ENCODE measurements at regions not wholly inside any gene's neighbourhood (a gene's known extent, or its start where the extent isn't known, plus 50 kb on each side); places are given as distances from the start of the nearest gene placed in this dataset.
"Not testable (repeated sequence)": the region's sequence is repeated elsewhere in the genome, so short reads cannot be mapped to it uniquely, and the experiment has no call there.

DNA sequence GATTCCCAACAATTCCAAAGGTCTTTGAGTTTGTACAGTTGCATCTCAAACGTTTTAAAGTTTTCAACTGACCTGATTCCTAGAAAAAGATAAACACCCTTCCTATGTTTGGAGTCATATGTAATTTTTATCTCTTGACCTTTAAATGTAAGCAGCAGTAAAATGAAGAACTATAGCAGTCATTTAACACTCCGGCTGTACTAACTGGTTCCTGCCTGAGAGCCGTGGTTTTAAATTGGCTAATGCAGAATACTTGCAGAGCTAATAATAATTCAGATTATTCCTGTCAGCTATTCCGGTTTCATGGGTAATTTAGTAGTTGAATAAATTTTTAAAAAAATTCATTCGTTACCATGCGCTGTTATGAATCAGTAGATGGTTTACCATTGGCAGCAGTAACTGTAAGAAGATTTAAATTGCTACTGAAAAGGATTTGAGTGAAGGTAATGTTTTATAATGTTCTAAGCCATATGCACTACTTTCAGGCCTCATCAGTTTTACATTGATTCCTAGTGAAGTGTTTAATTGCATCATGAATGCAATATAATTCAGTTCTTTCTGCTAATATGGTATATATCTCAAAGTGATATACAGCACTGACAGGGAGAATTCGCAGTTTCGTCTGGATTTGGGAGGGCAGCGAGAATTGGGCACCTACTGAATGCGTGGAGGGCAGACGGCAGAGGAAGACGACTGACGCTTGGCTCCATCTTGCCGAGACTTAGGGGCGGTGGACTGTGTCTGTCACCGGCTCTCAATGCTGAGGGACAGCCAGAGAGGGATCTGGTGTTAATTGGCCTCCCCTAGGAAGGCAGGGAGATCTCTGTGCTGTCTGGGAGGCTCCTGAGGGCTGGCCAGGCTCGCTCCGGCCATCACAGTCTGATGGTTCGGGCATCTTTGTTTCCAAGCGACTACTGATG, 217.7 kb downstream of the PHETA1 start:
- intact Hi-C loops (cut with DNase I): loop anchor here (10.0 kb wide), 1 partner anchor 144 kb away; no protein-coding TSS in a partner anchor

DNA sequence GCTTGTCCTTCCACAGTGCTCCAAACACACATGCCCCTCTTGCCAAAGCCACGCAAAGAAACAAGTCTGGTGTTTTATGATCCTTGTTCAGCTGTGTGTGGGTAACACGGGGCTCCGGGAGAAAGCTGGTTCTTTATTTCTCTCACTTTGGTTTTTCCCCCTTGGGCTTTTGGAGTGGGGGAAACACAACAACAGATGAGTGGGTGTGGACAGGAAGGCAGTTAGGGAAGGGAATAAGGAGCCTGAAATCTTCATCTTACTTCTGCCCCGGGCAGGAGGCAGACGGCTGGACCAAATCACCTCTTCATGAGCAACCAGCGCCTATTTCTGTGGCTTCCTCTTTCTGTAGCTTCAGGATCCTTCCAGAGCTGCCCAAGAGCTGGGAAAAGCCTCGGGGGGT, 218.5 kb downstream of the PHETA1 start:
- DNase-seq: no peak
- intact Hi-C loops (cut with DNase I): loop anchor here (10.0 kb wide), 1 partner anchor 144 kb away; no protein-coding TSS in a partner anchor

More for the DNA sequence above, 217.7 kb downstream of the PHETA1 start:
- no peak for DNase-seq

DNA sequence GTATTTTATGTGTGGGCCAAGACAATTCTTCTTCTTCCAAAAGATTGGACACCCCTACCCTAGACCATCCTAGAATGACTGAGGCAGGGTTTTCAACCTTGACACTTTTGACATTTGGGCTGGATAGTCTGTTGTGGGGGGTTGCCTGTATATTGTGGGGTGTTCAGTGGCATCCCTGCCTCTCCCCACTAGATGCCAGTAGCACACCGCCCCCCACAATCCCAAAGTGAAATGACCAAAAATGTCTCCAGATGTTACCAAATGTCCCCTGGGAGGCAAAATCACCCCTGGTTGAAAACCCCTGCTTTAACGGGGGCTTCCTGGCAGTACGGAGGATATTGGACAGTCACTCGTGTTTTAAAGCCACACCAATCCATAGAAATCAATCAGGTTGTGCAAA, 219.6 kb downstream of the PHETA1 start:
- peak in 8 of 42 donors; percentile 6 to 44 (median 22) for DNase-seq
- intact Hi-C loops (cut with DNase I): no loop called here

DNA sequence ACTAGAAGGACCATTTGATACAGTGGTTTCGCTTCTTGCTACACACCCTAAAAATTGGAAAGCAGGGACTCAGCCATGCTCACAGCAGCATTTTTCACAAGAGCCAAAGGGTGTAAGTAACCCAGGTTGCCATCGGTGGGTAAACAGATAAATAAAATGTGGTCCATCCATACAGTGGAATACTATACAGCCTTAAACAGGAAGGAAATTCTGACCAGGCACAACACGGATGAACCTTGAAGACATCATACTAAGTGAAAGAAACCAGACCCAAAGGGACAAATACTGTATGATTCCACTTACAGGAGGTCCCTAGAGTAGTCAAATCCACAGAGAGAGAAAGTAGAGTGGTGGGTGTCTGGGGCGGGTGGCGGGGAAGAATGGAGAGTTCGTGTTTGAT, 220.9 kb downstream of the PHETA1 start:
- intact Hi-C loops (cut with DNase I): no loop called here
- DNase-seq: no peak

DNA sequence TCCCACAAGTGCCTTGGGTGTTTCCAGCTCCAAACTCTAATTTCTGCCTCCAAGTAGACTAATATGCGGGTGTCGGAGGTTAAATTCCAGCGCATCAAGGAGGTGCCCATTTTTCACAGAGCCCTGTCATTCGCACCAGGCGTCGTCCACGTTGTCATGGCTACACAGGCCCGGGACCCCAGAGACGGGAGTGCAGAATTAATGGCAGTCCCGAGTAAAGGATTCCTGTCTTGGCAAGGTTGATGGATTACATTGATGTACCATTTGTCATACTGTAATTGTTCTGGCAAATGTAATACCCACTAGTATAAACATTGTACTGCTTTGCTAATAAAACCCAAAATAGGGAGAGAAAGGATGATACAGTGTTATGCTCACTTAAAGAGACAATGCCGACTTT, 222.9 kb upstream of the MYL2 start:
- intact Hi-C loops (cut with DNase I): no loop called here
- no peak for DNase-seq

DNA sequence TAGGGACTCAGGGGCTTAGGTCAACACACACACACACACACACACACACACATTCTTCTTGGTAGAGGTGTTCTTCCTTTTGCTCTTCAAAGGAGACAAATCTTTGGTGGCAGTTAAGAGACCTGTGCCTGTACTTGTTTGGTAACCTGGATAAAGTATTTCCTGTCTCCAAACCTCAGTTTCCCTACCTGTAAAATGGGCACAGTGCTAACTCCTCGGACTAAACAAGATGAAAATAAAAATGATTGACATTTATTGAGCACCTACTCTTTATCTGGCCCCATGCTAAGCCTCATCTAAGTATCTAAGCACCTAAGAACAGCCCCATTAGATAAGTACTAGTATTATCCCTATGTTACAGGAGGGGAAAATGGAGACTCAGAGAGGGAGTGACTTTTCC, 220.8 kb upstream of the MYL2 start:
- DNase-seq: no peak

DNA sequence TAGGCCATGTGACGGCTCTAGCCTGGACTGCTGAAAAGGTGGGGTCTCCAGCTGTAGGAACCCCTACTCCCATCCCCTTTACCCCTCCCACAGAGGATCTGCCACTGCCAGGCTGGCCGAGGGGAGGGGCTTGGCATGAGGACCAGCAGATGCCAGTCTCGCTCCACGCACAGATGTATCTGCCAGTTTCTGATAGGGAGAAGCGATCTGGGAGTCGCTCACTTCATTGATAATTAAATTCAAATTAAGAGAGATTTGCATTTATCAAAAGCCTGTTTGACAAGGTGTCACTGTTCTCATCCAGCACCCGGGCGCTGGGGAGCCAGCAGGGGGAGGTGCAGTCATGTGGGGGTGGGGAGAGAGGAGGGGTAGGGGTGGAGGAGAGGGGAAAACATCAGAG, 217.6 kb upstream of the MYL2 start:
- peak in 1 of 42 donors; percentile 14 for DNase-seq
- intact Hi-C loops (cut with DNase I): no loop called here

More for the DNA sequence above, 220.8 kb upstream of the MYL2 start:
- intact Hi-C loops (cut with DNase I): no loop called here

DNA sequence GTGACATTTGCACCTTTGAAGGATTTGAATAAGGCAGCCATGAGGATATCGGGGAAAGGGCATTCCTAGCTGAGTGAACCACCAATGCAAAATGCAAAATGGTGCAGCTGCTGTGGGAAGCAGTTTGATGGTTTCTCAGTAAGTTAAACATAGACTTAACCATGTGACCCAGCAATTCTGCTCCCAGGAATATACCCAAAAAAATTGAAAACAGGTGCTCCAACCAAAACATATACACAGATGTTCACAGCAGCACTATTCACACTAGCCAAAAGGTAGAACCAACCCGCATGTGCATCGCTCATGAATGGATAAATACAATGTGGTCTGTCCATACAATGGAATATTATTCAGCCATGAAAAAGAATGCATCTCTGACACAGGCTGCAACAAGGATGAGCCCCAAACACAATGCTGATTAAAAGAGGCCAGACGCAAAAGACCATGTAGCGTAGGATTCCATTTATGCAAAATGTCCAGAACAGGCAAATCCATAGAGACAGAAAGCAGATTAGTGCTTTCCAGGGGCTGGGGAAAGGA, 215.0 kb upstream of the MYL2 start:
- no peak for DNase-seq
- intact Hi-C loops (cut with DNase I): no loop called here

DNA sequence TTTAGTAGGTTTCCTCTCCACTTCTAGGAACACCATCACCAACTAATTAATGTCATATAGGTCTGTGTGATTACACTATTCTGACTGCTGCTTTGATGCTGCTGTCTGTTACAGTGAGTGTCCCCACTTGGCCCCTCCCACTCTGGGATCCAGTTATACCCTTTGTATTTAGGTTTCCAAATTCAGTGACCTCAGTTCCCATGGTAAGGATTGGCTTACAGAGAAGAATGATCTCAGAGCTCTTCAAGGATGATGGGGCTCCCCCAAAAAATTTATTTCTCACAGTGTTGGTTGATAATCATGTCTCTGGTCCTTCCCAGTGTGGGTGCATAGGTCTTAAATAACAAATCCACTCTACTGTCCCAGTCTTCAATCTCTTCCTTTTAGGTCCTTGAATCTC, 210.0 kb upstream of the MYL2 start:
- no peak for DNase-seq
- intact Hi-C loops (cut with DNase I): no loop called here

DNA sequence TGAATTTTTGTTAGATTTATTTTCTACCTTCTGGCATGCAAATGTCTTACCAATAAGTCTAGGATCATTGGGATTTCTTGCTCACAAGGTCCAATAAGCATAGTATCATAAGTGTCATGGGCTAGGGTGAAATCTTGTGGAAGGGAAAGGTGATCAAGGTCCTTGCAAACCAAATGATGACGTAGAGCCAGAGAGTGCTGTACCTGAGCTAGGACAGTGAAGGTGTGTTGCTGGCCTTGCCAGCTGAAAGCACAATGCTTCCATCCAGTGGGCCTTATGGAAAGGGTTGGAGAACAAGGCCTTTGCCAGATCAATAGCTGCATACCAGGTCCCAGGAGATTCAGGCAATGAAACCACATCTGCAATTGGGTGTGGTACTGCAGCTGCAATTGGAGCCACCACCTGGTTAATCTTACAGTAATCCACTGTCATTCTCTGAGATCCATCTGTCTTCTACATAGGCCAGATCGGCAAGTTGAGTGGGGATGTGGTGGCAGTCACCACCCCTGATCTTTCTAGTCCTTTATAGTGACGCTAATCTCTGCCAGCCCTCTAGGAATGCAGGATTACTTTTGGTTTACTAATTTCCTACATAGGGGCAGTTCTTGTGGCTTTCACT, 208.9 kb upstream of the MYL2 start:
- no peak for DNase-seq
- intact Hi-C loops (cut with DNase I): no loop called here

DNA sequence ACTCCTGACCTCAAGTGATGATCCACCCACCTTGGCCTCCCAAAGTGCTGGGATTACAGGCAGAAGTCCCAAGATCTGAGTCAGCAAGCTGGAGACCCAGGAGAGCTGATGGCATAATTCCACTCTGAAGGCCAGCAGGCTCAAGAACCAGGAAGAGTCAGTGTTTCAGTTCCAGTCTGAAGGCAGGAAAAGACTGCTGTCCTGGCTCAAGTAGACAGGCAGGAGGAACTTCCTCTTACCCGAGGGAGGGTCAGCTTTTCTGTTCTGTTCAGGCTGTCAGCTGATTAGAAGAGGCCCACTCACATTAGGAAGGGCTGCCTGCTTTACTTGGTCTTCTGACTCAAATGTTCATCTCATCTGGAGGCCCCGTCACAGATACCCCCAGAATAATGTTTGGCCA, 206.0 kb upstream of the MYL2 start:
- intact Hi-C loops (cut with DNase I): no loop called here
- DNase-seq: peak in 20 of 42 donors; percentile 4 to 56 (median 19)

DNA sequence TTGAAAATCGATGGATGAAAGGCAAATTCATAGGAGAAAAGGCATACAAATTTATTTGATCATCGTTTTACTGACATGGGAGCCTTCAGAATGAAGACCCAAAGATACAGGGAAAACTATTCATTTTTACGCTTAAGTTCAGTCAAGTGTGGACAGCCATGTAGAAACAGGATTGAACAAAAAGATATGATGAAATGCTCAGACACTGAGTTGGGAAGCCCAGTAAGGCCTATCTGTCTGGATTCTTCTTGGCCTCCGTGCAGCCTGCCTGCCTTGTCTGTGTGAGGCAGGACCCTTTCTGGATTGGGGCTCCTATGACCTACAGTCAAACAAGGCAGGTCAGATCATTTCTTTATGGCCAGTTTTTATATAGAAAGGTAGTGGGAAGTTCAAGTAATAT, 203.8 kb upstream of the MYL2 start:
- intact Hi-C loops (cut with DNase I): no loop called here
- DNase-seq: no peak

DNA sequence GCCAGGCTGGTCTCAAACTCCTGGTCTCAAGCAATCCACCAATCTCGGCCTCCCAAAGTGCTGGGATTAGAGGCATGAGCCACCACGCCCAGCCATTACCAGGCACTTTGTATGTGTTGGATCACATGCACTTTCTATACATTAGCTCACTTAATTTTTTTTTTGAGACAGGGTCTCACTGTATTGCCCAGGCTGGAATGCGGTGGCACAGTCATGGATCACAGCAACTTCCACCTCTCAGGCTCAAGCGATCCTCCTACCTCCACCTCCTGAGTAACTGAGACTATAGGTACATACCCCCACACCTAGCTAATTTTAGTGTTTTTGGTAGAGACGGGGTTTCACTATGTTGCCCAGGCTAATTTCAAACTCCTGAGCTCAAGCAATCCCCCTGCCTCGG, 203.0 kb upstream of the MYL2 start:
- intact Hi-C loops (cut with DNase I): no loop called here
- DNase-seq: no peak

DNA sequence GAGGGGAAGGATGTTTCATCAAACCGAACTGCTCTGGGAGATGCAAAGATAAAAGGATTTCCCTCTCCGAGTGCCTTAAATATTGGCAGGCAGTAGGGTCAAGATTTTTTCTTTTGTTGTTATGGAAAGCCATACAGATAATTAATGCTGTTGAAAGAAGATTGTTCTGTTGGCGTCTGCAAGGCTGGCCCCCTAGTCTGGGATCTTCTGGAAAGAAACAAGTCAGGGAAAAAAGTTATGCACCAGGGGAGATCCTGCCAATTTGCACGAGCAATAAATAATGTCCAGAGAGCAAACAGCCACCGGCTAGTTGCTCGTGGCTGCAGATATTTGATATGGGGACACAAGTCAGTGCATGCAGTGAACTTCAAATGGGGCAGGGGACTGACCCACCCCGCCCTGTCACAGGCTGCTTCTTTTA, 202.1 kb upstream of the MYL2 start:
- intact Hi-C loops (cut with DNase I): no loop called here
- no peak for DNase-seq

DNA sequence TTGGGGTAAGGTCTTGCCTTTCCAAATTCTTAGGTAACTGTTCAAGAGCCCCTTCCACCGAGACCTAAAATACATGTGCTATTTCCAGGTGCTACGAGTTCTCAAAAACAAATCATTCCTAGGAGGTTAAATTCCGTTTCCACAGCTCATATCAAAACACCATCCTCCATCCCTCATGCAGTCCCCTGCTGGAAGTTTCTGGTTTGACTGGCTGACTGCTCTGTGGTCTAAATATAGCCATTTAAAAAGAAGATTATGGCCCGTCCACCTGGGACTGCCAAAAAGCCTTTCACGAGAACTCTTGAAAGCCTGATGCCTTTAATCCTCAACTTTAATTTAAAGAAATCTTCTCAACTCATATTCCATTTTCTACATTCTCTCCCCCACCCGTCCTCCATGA, 201.5 kb upstream of the MYL2 start:
- intact Hi-C loops (cut with DNase I): no loop called here
- no peak for DNase-seq

DNA sequence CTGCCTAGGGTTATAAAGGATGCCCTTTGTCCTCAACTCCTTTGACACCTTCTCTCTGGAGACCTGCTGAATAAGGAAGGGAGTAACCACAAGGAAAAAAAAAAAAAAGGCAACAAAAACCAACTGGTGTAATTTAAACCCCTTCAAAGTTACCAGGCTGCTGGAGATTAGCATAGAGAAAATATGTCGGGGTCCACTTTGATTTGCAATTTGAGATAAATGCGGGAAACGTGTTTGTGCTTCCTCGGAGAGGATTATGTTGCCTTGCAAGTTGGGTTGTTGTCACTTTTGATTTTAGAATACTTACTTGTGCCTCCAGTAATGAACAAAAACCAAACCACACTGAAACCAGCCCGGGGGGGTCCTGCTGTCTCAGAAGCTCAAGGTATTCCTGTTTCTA, 200.2 kb upstream of the MYL2 start:
- intact Hi-C loops (cut with DNase I): no loop called here
- DNase-seq: no peak

DNA sequence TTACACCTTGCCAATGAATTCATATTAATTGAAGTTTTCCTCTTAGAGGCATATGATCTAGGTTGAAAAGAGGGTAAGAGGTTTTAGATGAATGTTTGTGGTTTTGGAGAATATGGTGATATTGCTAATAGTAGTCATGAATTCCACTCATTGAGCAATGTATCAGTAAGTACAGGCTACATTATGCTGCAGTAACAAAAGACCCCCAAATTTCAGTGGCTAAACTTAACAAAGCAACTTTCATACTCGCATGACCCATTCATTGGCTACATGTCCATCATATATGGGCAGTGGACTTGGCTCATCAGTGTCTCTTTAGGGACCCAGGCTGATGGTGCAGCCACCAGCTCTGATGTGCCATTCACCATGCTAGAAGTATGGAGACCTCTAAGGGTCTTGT, 196.6 kb upstream of the MYL2 start:
- DNase-seq: no peak
- intact Hi-C loops (cut with DNase I): no loop called here

DNA sequence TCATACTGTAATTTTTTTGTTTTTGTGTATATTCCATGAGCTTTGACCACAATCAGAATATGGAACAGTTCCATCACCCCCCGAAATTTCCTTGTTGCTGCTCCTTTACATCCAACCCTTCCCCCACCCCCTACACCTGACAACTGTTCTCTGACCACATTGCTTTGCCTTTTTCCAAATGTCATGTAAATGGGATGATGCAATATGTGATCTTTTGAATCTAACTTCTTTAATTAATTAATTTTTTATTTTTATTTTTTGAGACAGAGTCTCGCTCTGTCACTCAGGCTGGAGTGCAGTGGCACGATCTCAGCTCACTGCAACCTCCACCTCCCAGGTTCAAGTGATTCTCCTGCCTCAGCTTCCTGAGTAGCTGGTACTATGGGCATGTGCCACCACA, 192.9 kb upstream of the MYL2 start:
- intact Hi-C loops (cut with DNase I): not testable (repeated sequence)

DNA sequence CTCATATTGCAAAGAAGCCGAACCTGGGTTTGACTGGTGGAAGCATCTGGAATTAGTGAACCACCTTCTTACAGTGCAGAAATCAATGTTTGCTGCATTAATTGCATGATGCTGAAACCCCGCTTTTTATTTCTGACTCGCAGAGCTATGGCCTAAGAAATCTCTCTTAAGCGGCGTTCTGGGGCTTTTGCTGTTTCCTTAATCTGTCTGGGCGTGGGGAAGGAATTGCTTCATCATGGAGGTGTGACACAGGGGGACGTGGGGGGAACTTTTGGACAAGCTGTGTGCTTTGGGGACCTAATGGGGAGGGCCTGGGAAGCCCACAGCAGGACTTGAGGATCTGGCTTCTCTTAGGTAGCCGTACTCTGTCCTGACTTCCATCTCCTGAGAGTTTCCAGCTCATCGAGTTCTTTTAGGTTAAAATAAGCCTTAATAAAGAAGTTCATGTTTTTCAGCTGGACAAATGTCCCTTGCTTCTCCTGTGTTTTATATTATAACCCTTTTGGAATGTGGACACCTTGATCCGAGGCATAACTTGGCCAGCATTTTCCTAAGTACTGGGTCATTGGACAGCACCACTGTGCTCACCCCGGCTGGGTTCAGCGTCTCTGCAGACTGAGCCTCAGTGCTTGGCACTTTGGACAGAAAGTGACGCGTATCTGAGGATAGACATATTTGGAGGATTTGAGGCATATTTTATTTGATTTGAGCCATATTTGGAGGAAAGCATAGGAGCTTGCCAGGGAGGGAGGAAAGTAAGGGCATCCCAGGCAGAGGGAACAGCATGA, 192.1 kb upstream of the MYL2 start:
- no peak for DNase-seq
- intact Hi-C loops (cut with DNase I): no loop called here

More for the DNA sequence above, 192.9 kb upstream of the MYL2 start:
- not testable (repeated sequence) for DNase-seq

DNA sequence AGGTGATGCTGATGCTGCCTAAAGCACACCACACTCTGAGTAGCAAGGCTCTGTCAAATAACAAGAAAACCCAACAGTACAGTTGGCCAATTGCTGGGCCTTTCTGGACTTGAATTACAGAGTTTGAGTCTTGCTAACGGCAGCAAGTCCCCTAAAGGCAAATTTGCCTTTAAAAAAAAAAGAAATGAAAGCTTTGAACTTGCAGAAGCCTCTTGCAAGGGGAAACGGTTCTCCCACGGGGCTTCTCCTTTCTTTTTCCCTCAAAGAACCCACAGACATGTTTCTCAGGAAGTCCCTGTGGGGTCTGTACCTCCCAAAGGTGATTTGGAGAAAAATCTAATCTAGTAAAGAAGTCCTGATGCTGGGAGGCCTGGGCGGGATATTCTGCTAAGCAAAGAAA, 191.3 kb upstream of the MYL2 start:
- no peak for DNase-seq
- intact Hi-C loops (cut with DNase I): no loop called here

Measured in head of caudate nucleus (tissue), 42 donors.